Mesendoderm (in vitro differentiated cells): ENCODE measurements at regions not wholly inside any gene's neighbourhood (a gene's known extent, or its start where the extent isn't known, plus 50 kb on each side); places are given as distances from the start of the nearest gene placed in this dataset.
"Not testable (repeated sequence)": the region's sequence is repeated elsewhere in the genome, so short reads cannot be mapped to it uniquely, and the experiment has no call there.

Experiments
- DNase-seq: peaks from one replicate; pipeline ENCODE4 v3.0.0; 2013
- H2AK5ac ChIP-seq: 2 replicates; pipeline ENCODE4 v1.6.1; 2013; ENCODE audit warnings: low read length, inconsistent platforms
- H2BK120ac ChIP-seq: 2 replicates; pipeline ENCODE4 v1.6.1; 2013; ENCODE audit warnings: low read depth, mild to moderate bottlenecking, low read length, moderate library complexity, mixed read lengths
- H2BK15ac ChIP-seq: replicated peaks from 2 replicates; pipeline ENCODE4 v1.6.1; 2013; ENCODE audit warnings: low read depth, mild to moderate bottlenecking, moderate library complexity
- H2BK5ac ChIP-seq: 2 replicates; pipeline ENCODE4 v1.6.1; 2013; ENCODE audit warnings: low read length, inconsistent platforms
- H3K18ac ChIP-seq: 2 replicates; pipeline ENCODE4 v1.6.1; 2013; ENCODE audit warnings: mild to moderate bottlenecking, low read length, mixed read lengths
- H3K23ac ChIP-seq: one replicate; pipeline ENCODE4 v1.6.1; 2013; ENCODE audit warnings: low read length
- H3K27ac ChIP-seq: 2 replicates; pipeline ENCODE4 v1.5.1; 2013; ENCODE audit warnings: low read depth, mild to moderate bottlenecking, inconsistent platforms, low read length, moderate library complexity
- H3K27me3 ChIP-seq: 2 replicates; pipeline ENCODE4 v1.6.1; 2013; ENCODE audit warnings: low read length, control low read depth, mild to moderate bottlenecking, inconsistent platforms; ENCODE audit not compliant: insufficient read depth, poor library complexity
- H3K36me3 ChIP-seq: 2 replicates; pipeline ENCODE4 v1.6.1; 2013; ENCODE audit warnings: low read length, inconsistent platforms; ENCODE audit not compliant: control insufficient read depth, insufficient read depth
- H3K4ac ChIP-seq: one replicate; pipeline ENCODE4 v1.6.1; 2013; ENCODE audit warnings: low read depth, mild to moderate bottlenecking, low read length, moderate library complexity
- H3K4me1 ChIP-seq: 2 replicates; pipeline ENCODE4 v1.6.1; 2013; ENCODE audit warnings: low read depth, low read length, inconsistent platforms; ENCODE audit not compliant: control insufficient read depth
- H3K4me2 ChIP-seq: 2 replicates; pipeline ENCODE4 v1.6.1; 2013; ENCODE audit warnings: low read length
- H3K4me3 ChIP-seq: 2 replicates; pipeline ENCODE4 v1.5.1; 2013; ENCODE audit warnings: mild to moderate bottlenecking, low read length
- H3K56ac ChIP-seq: one replicate; pipeline ENCODE4 v1.6.1; 2013; ENCODE audit warnings: low read length
- H3K79me1 ChIP-seq: 2 replicates; pipeline ENCODE4 v1.6.1; 2013; ENCODE audit warnings: low read length, inconsistent platforms
- H3K79me2 ChIP-seq: 2 replicates; pipeline ENCODE4 v1.6.1; 2013; ENCODE audit warnings: mild to moderate bottlenecking, low read length; ENCODE audit not compliant: control insufficient read depth, insufficient read depth
- H3K9ac ChIP-seq: 2 replicates; pipeline ENCODE4 v1.6.1; 2013; ENCODE audit warnings: low read length, inconsistent platforms
- H4K5ac ChIP-seq: one replicate; pipeline ENCODE4 v1.6.1; 2013; ENCODE audit warnings: low read length
- H4K8ac ChIP-seq: one replicate; pipeline ENCODE4 v1.6.1; 2013; ENCODE audit warnings: low read depth, mild to moderate bottlenecking, control low read depth, low read length, moderate library complexity
- WGBS: extraction: QIAGEN DNeasy Blood & Tissue Kit; methylation state at CpG from one replicate; pipeline ENCODE4 v1.1.7; 2013; ENCODE audit warnings: low lambda C conversion rate, missing lambda C conversion rate; ENCODE audit not compliant: insufficient coverage; ENCODE audit errors: extremely low coverage; 5-methylcytosine and 5-hydroxymethylcytosine counted together

- no peaks in the 10 kb centered on the region for H3K4me1 ChIP-seq
- DNase-seq = no peak
- H3K27me3 ChIP-seq = no peaks in the 10 kb centered on the region
- no peak overlapping the region for H2BK15ac ChIP-seq
- no peak overlapping the region for H3K9ac ChIP-seq
- H2BK5ac ChIP-seq = no peak overlapping the region
- no peak overlapping the region for H3K18ac ChIP-seq
- H2BK120ac ChIP-seq = no peak overlapping the region
- no peak overlapping the region for H2AK5ac ChIP-seq
- H3K56ac ChIP-seq = no peak overlapping the region
- H4K8ac ChIP-seq = no peak overlapping the region
- no CpG with 5 or more reads among the region's 2 CpGs for WGBS
- H4K5ac ChIP-seq = no peak overlapping the region
- no peak overlapping the region for H3K23ac ChIP-seq
- no peak overlapping the region for H3K27ac ChIP-seq
- H3K4me2 ChIP-seq = no peak overlapping the region
- no peak overlapping the region for H3K4ac ChIP-seq
- H3K79me1 ChIP-seq = no peaks in the 10 kb centered on the region
- H3K36me3 ChIP-seq = no peaks in the 10 kb centered on the region
- no peak overlapping the region for H3K4me3 ChIP-seq
- H3K79me2 ChIP-seq = no peaks in the 10 kb centered on the region
Observed at GRCh38 chr18:35836932-35837331, 135.5 kb upstream of the RMP24 start.

GRCh38 chr18:35837922-35838496 is 134.5 kb upstream of the RMP24 start:
- no peak overlapping the region for H3K56ac ChIP-seq
- WGBS = no CpG with 5 or more reads among the region's 5 CpGs
- H3K4me3 ChIP-seq = no peak overlapping the region
- H3K4me2 ChIP-seq = no peak overlapping the region
- H3K18ac ChIP-seq = no peak overlapping the region
- no peaks in the 10 kb centered on the region for H3K4me1 ChIP-seq
- H2BK5ac ChIP-seq = no peak overlapping the region
- H3K27ac ChIP-seq = no peak overlapping the region
- H2BK120ac ChIP-seq = no peak overlapping the region
- H3K79me2 ChIP-seq = no peaks in the 10 kb centered on the region
- DNase-seq = no peak
- H3K36me3 ChIP-seq = no peaks in the 10 kb centered on the region
- H3K79me1 ChIP-seq = no peaks in the 10 kb centered on the region
- H3K9ac ChIP-seq = no peak overlapping the region
- H3K4ac ChIP-seq = no peak overlapping the region
- H2BK15ac ChIP-seq = no peak overlapping the region
- H3K23ac ChIP-seq = no peak overlapping the region
- H2AK5ac ChIP-seq = no peak overlapping the region
- no peak overlapping the region for H4K5ac ChIP-seq
- no peak overlapping the region for H4K8ac ChIP-seq
- no peaks in the 10 kb centered on the region for H3K27me3 ChIP-seq

- Histone ChIP-seq H3K4me1 (no peaks in the 10 kb centered on the region), H4K5ac (no peak overlapping the region), H3K9ac (no peak overlapping the region), H3K27me3 (no peaks in the 10 kb centered on the region), H3K18ac (no peak overlapping the region), H3K36me3 (no peaks in the 10 kb centered on the region), H2BK15ac (no peak overlapping the region), H3K27ac (no peak overlapping the region), H4K8ac (no peak overlapping the region), H2BK5ac (no peak overlapping the region), H3K79me1 (no peaks in the 10 kb centered on the region), H3K79me2 (no peaks in the 10 kb centered on the region), H2BK120ac (no peak overlapping the region), H2AK5ac (no peak overlapping the region), H3K23ac (no peak overlapping the region), H3K56ac (no peak overlapping the region), H3K4me2 (no peak overlapping the region), H3K4ac (no peak overlapping the region), H3K4me3 (no peak overlapping the region)
- no CpG with 5 or more reads among the region's 2 CpGs for WGBS
- DNase-seq = no peak
Observed at GRCh38 chr18:35841283-35841682, 131.2 kb upstream of the RMP24 start.

GRCh38 chr18:35842536-35842935 is 129.9 kb upstream of the RMP24 start:
- Histone ChIP-seq H3K4ac (no peak overlapping the region), H3K79me1 (no peaks in the 10 kb centered on the region), H3K27me3 (no peaks in the 10 kb centered on the region), H2AK5ac (no peak overlapping the region), H4K5ac (no peak overlapping the region), H3K27ac (no peak overlapping the region), H3K23ac (no peak overlapping the region), H3K36me3 (no peaks in the 10 kb centered on the region), H3K4me1 (no peaks in the 10 kb centered on the region), H3K4me2 (no peak overlapping the region), H4K8ac (no peak overlapping the region), H3K56ac (no peak overlapping the region), H2BK120ac (no peak overlapping the region), H3K18ac (no peak overlapping the region), H3K79me2 (no peaks in the 10 kb centered on the region), H2BK15ac (no peak overlapping the region), H3K4me3 (no peak overlapping the region), H3K9ac (no peak overlapping the region), H2BK5ac (no peak overlapping the region)
- DNase-seq = no peak
- no CpG with 5 or more reads among the region's 5 CpGs for WGBS

- no CpG with 5 or more reads among the region's 5 CpGs for WGBS
- not testable (repeated sequence) for H3K9ac ChIP-seq, H3K79me2 ChIP-seq, H3K23ac ChIP-seq, H4K8ac ChIP-seq, H3K4ac ChIP-seq, H3K4me2 ChIP-seq, H2BK5ac ChIP-seq, H3K27me3 ChIP-seq, H2BK15ac ChIP-seq, H2AK5ac ChIP-seq, H4K5ac ChIP-seq, H3K79me1 ChIP-seq, H3K4me3 ChIP-seq, H3K36me3 ChIP-seq
- Histone ChIP-seq H3K18ac (peak overlapping the region; percentile 81), H3K27ac (peak overlapping the region; percentile 79), H3K56ac (peak overlapping the region; percentile 22), H2BK120ac (peak overlapping the region; percentile 23), H3K4me1 (peaks cover 20% of the 10 kb centered on the region)
- DNase-seq = peak; percentile 65
Observed at GRCh38 chr18:35848321-35848720, 124.2 kb upstream of the RMP24 start.

GRCh38 chr18:35849241-35849640 is 123.2 kb upstream of the RMP24 start:
- not testable (repeated sequence) for H3K18ac ChIP-seq, H3K79me2 ChIP-seq, H3K4me2 ChIP-seq, H2BK5ac ChIP-seq, H2BK15ac ChIP-seq, H4K8ac ChIP-seq, H2AK5ac ChIP-seq, H4K5ac ChIP-seq, H3K36me3 ChIP-seq, H3K27me3 ChIP-seq, H3K23ac ChIP-seq, H3K79me1 ChIP-seq, H3K9ac ChIP-seq, H3K4ac ChIP-seq, H3K4me3 ChIP-seq
- DNase-seq = peak; percentile 45
- Histone ChIP-seq H3K56ac (peak overlapping the region; percentile 65), H3K4me1 (peaks cover 20% of the 10 kb centered on the region), H3K27ac (peak overlapping the region; percentile 79), H2BK120ac (peak overlapping the region; percentile 23)
- no CpG with 5 or more reads among the region's 2 CpGs for WGBS
